Fibroblast of lung (primary cell): ENCODE measurements at regions not wholly inside any gene's neighbourhood (a gene's known extent, or its start where the extent isn't known, plus 50 kb on each side); places are given as distances from the start of the nearest gene placed in this dataset.

Experiments used
- DNase-seq, 2 donors: peaks; one replicate each; pipeline versions ENCODE4 v3.0.0 to v3.0.0-alpha.2; 2010; ENCODE audit warnings: low read depth in 2 of 2
- H2AFZ ChIP-seq: 2 replicates; pipeline ENCODE4 v1.5.1; 2012; ENCODE audit warnings: low read length, control low read depth, inconsistent platforms
- H3K27ac ChIP-seq: 2 replicates; pipeline ENCODE4 v1.5.1; 2011; ENCODE audit warnings: low read length, control low read depth; ENCODE audit not compliant: insufficient read depth
- H3K27me3 ChIP-seq: 2 replicates; pipeline ENCODE4 v1.5.1; 2011; ENCODE audit warnings: mild to moderate bottlenecking, low read length; ENCODE audit not compliant: control insufficient read depth, insufficient read depth
- H3K36me3 ChIP-seq: 2 replicates; pipeline ENCODE4 v1.5.1; 2011; ENCODE audit warnings: low read length; ENCODE audit not compliant: control insufficient read depth, insufficient read depth
- H3K4me1 ChIP-seq: 2 replicates; pipeline ENCODE4 v1.5.1; 2011; ENCODE audit warnings: low read length; ENCODE audit not compliant: control insufficient read depth, insufficient read depth; ENCODE audit errors: extremely low read depth
- H3K4me2 ChIP-seq: 2 replicates; pipeline ENCODE4 v1.5.1; 2011; ENCODE audit warnings: low read length, control low read depth; ENCODE audit not compliant: insufficient read depth; ENCODE audit errors: extremely low read depth
- H3K4me3 ChIP-seq, 4 experiments: fragments of 200-600 bp in 1 of 4; sonication (generic) in 1 of 4; replicated peaks in 1 of 4; 2 replicates each; pipeline ENCODE4 v1.5.1; 2011 to 2016; ENCODE audit warnings: low read length in 4 of 4, low read depth in 3 of 4, mild to moderate bottlenecking in 3 of 4, control low read depth in 2 of 4, inconsistent platforms in 1 of 4, mixed read lengths in 1 of 4; ENCODE audit not compliant: insufficient read depth in 1 of 4; ENCODE audit errors: control extremely low read depth in 1 of 4
- H3K79me2 ChIP-seq: 2 replicates; pipeline ENCODE4 v1.5.1; 2012; ENCODE audit warnings: mild to moderate bottlenecking, low read length, inconsistent platforms; ENCODE audit not compliant: control insufficient read depth, insufficient read depth
- H3K9ac ChIP-seq: 2 replicates; pipeline ENCODE4 v1.5.1; 2011; ENCODE audit warnings: mild to moderate bottlenecking, low read length, control low read depth; ENCODE audit not compliant: insufficient read depth
- H3K9me3 ChIP-seq: 2 replicates; pipeline ENCODE4 v1.5.1; 2012; ENCODE audit warnings: low read depth, low read length; ENCODE audit not compliant: control insufficient read depth, insufficient read depth
- H4K20me1 ChIP-seq: 2 replicates; pipeline ENCODE4 v1.5.1; 2011; ENCODE audit warnings: low read length; ENCODE audit not compliant: control insufficient read depth, insufficient read depth; ENCODE audit errors: extremely low read depth
- EZH2 ChIP-seq: IDR thresholded peaks from 2 replicates; pipeline ENCODE4 v1.5.1; 2012; ENCODE audit warnings: low read length, control low read depth, mild to moderate bottlenecking; ENCODE audit errors: missing control alignments
- TF ChIP-seq, protein P1 (sequence below), 2 donors: IDR thresholded peaks in 1 of 2; conservative IDR thresholded peaks in 1 of 2; 1 replicate in 1 of 2; 2 replicates in 1 of 2; pipeline ENCODE4 v1.5.1; 2011 to 2012; ENCODE audit warnings: low read length in 2 of 2, control low read depth in 1 of 2, inconsistent platforms in 1 of 2, low read depth in 1 of 2, mild to moderate bottlenecking in 1 of 2

DNA sequence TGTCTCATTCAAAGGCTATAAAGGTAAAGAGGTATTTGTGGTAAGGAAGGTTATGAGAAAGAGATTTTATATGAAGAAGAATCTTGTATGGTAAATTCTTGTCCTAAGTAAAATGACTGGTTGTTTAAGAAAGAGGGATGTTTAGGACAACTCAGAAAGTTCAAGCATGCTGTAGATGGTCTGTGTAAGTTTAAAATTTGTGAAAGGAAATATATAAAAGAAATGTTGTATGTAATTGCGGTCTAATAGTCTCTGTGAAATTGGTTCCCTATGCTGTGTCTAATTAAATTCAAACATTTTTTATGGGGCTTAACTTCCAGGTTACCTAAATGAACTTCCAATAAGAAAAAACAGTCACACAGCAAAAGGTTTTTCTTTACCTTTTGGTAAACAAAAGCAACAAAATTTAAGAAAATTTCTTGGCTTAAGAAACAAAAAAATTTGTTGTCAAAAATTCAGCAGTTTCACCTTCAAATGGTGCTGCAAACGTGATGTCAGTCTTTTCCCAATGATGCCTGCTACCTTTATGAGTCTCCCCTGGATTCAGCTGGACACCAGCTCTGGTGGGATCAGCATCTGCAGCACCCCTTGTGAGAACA is 83.0 kb upstream of the FCN1 start:
- Histone ChIP-seq H4K20me1 (no peaks in the 10 kb centered on the region), H3K27ac (no peak overlapping the region), H2AFZ (no peak overlapping the region), H3K4me1 (no peaks in the 10 kb centered on the region), H3K9me3 (no peaks in the 10 kb centered on the region), H3K36me3 (no peaks in the 10 kb centered on the region), H3K9ac (no peak overlapping the region), H3K4me3 (no peak overlapping the region), H3K27me3 (no peaks in the 10 kb centered on the region), H3K79me2 (no peaks in the 10 kb centered on the region), H3K4me2 (no peak overlapping the region)
- peak; percentile 1 for DNase-seq
- TF ChIP-seq, protein P1, sequence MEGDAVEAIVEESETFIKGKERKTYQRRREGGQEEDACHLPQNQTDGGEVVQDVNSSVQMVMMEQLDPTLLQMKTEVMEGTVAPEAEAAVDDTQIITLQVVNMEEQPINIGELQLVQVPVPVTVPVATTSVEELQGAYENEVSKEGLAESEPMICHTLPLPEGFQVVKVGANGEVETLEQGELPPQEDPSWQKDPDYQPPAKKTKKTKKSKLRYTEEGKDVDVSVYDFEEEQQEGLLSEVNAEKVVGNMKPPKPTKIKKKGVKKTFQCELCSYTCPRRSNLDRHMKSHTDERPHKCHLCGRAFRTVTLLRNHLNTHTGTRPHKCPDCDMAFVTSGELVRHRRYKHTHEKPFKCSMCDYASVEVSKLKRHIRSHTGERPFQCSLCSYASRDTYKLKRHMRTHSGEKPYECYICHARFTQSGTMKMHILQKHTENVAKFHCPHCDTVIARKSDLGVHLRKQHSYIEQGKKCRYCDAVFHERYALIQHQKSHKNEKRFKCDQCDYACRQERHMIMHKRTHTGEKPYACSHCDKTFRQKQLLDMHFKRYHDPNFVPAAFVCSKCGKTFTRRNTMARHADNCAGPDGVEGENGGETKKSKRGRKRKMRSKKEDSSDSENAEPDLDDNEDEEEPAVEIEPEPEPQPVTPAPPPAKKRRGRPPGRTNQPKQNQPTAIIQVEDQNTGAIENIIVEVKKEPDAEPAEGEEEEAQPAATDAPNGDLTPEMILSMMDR (conservative IDR thresholded peaks at IDR 0.05 in 1 of 2, IDR thresholded peaks at IDR 0.05 in 1 of 2; ENCODE audit: low read depth in 1 of 2, low read length in 2 of 2) = no peak
- no peak for TF ChIP-seq EZH2

GRCh38 chr9:135001526-135001925 is 83.8 kb upstream of the FCN1 start:
- H3K9me3 ChIP-seq = no peaks in the 10 kb centered on the region
- H3K27ac ChIP-seq = no peak overlapping the region
- no peak overlapping the region for H3K4me2 ChIP-seq
- TF ChIP-seq EZH2 = no peak
- TF ChIP-seq, protein P1 (conservative IDR thresholded peaks at IDR 0.05 in 1 of 2, IDR thresholded peaks at IDR 0.05 in 1 of 2; ENCODE audit: low read depth in 1 of 2, low read length in 2 of 2) = no peak
- no peak overlapping the region for H3K9ac ChIP-seq
- DNase-seq = no peak
- no peak overlapping the region for H2AFZ ChIP-seq
- H3K27me3 ChIP-seq = no peaks in the 10 kb centered on the region
- no peaks in the 10 kb centered on the region for H4K20me1 ChIP-seq
- no peaks in the 10 kb centered on the region for H3K4me1 ChIP-seq
- no peak overlapping the region for H3K4me3 ChIP-seq
- no peaks in the 10 kb centered on the region for H3K79me2 ChIP-seq
- no peaks in the 10 kb centered on the region for H3K36me3 ChIP-seq

DNA sequence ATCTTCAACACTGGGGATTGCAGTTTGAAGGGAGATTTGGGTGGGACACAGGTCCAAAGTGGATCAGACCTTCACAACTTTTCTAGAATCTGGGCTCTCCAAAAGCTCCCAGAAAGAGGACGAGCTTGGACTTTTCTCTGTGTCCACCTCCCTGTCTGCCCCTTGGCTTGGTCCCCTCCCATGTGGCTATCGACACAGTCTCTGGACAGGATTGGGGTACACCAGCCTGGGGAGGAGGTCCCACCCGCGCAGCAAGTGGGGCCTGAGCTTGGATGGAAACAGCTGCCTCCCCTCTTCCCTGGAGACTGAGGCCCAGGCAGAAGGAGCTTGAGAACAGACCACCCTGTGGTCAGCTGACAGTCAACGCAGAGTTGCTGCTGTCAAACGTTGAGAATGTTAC is 84.6 kb upstream of the FCN1 start:
- H3K9me3 ChIP-seq = no peaks in the 10 kb centered on the region
- H4K20me1 ChIP-seq = no peaks in the 10 kb centered on the region
- TF ChIP-seq, protein P1 (conservative IDR thresholded peaks at IDR 0.05 in 1 of 2, IDR thresholded peaks at IDR 0.05 in 1 of 2; ENCODE audit: low read depth in 1 of 2, low read length in 2 of 2) = no peak
- no peak for TF ChIP-seq EZH2
- H3K27ac ChIP-seq = no peak overlapping the region
- DNase-seq = no peak
- H3K9ac ChIP-seq = no peak overlapping the region
- H3K36me3 ChIP-seq = no peaks in the 10 kb centered on the region
- H3K79me2 ChIP-seq = no peaks in the 10 kb centered on the region
- H3K4me3 ChIP-seq = no peak overlapping the region
- H3K4me1 ChIP-seq = no peaks in the 10 kb centered on the region
- no peaks in the 10 kb centered on the region for H3K27me3 ChIP-seq
- H2AFZ ChIP-seq = no peak overlapping the region
- no peak overlapping the region for H3K4me2 ChIP-seq
